ENCODE measurements at regions not wholly inside any gene's neighbourhood (a gene's known extent, or its start where the extent isn't known, plus 50 kb on each side); places are given as distances from the start of the nearest gene placed in this dataset.

- Histone ChIP-seq H3K27ac (no peak overlapping the region), H3K27me3 (no peaks in the 10 kb centered on the region), H3K36me3 (no peaks in the 10 kb centered on the region), H3K9me3 (no peaks in the 10 kb centered on the region), H3K4me3 (no peak overlapping the region), H3K4me1 (no peaks in the 10 kb centered on the region)
- DNase-seq = no peak
- in situ Hi-C loops (cut with MboI; ENCODE audit: low sequenced_read_pairs in 4 of 4) (no loop called here), intact Hi-C loops (cut with DNase I; ENCODE audit: low total_unique reads) (no loop called here)
- TF ChIP-seq CTCF (IDR thresholded peaks at IDR 0.05 in 4 of 5, conservative IDR thresholded peaks at IDR 0.05 in 1 of 5) = no peak
- no peak for TF ChIP-seq POLR2A (IDR thresholded peaks at IDR 0.05)
- ATAC-seq = no peak
Measured at GRCh38 chr6:139931747-139932146, 557.3 kb upstream of the CITED2 start.

- Histone ChIP-seq H3K9me3 (no peaks in the 10 kb centered on the region), H3K4me1 (peaks cover 0 to 5% of the 10 kb centered on the region in 2 donors), H3K27ac (no peak overlapping the region), H3K36me3 (no peaks in the 10 kb centered on the region), H3K4me3 (no peak overlapping the region), H3K27me3 (no peaks in the 10 kb centered on the region)
- DNase-seq (no peak), ATAC-seq (no peak)
- in situ Hi-C loops (cut with MboI; ENCODE audit: low sequenced_read_pairs in 4 of 4) (no loop called here), intact Hi-C loops (cut with DNase I; ENCODE audit: low total_unique reads) (no loop called here)
- TF ChIP-seq CTCF (IDR thresholded peaks at IDR 0.05 in 4 of 5, conservative IDR thresholded peaks at IDR 0.05 in 1 of 5) (no peak), POLR2A (IDR thresholded peaks at IDR 0.05) (no peak)
Measured at GRCh38 chr6:139927742-139928305, 553.4 kb upstream of the CITED2 start.

- Histone ChIP-seq H3K4me1 (peaks cover 0 to 5% of the 10 kb centered on the region in 2 donors), H3K4me3 (no peak overlapping the region), H3K27ac (no peak overlapping the region), H3K9me3 (no peaks in the 10 kb centered on the region), H3K27me3 (no peaks in the 10 kb centered on the region), H3K36me3 (no peaks in the 10 kb centered on the region)
- no peak for TF ChIP-seq CTCF (IDR thresholded peaks at IDR 0.05 in 4 of 5, conservative IDR thresholded peaks at IDR 0.05 in 1 of 5)
- TF ChIP-seq POLR2A (IDR thresholded peaks at IDR 0.05) = no peak
- DNase-seq (no peak), ATAC-seq (no peak)
- intact Hi-C loops (cut with DNase I; ENCODE audit: low total_unique reads) = no loop called here
- in situ Hi-C loops (cut with MboI; ENCODE audit: low sequenced_read_pairs in 4 of 4) = no loop called here
Measured at GRCh38 chr6:139927236-139927635, 552.8 kb upstream of the CITED2 start.

- intact Hi-C loops (cut with DNase I; ENCODE audit: low total_unique reads) = no loop called here
- no peaks in the 10 kb centered on the region for H3K9me3 ChIP-seq
- ATAC-seq = no peak
- H3K4me3 ChIP-seq = no peak overlapping the region
- TF ChIP-seq CTCF (IDR thresholded peaks at IDR 0.05 in 4 of 5, conservative IDR thresholded peaks at IDR 0.05 in 1 of 5) (no peak), POLR2A (IDR thresholded peaks at IDR 0.05) (no peak)
- no peak overlapping the region for H3K27ac ChIP-seq
- no peak for DNase-seq
- in situ Hi-C loops (cut with MboI; ENCODE audit: low sequenced_read_pairs in 4 of 4) = no loop called here
- H3K36me3 ChIP-seq = no peaks in the 10 kb centered on the region
- peaks cover 0 to 5% of the 10 kb centered on the region in 2 donors for H3K4me1 ChIP-seq
- H3K27me3 ChIP-seq = no peaks in the 10 kb centered on the region
Measured at GRCh38 chr6:139926711-139927110, 552.3 kb upstream of the CITED2 start.
